GM23248 (cell line): ENCODE measurements at regions not wholly inside any gene's neighbourhood (a gene's known extent, or its start where the extent isn't known, plus 50 kb on each side); places are given as distances from the start of the nearest gene placed in this dataset.

Experiments
- EZH2 ChIP-seq: fragments of 200-600 bp; sonication (generic); IDR thresholded peaks from 2 replicates; pipeline ENCODE4 v1.6.1; 2018; ENCODE audit warnings: antibody characterized with exemption, mild to moderate bottlenecking; ENCODE audit not compliant: insufficient read depth, poor library complexity, severe bottlenecking
- EZH2phosphoT487 ChIP-seq: fragments of 200-600 bp; sonication (generic); IDR thresholded peaks from 2 replicates; pipeline ENCODE4 v1.6.1; 2018; ENCODE audit warnings: antibody characterized with exemption, moderate library complexity, mild to moderate bottlenecking, low read depth; ENCODE audit not compliant: insufficient read depth

DNA sequence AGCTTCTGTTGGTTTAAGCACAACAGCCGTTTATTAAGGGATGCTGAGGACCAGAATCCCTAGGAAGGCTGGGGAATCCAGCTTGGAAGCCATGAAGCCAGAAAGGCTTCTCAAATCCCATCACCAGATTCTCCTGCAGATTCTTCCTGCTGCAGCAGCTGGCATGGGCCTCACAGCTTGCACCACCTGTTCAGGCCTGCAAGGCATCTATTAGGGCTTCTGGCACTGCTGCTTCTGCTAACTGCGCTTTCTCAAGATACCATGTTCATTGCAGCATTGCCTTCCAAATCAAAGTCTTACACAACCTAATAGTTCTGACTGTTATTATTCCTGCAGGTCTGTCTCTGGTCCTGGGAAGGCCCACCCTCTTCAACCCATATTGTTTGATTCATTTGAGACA is 51.2 kb upstream of the ZNF366 start:
- TF ChIP-seq EZH2phosphoT487, result no peak
- no peak for TF ChIP-seq EZH2
